Aorta (tissue), 5 donors: ENCODE measurements at regions not wholly inside any gene's neighbourhood (a gene's known extent, or its start where the extent isn't known, plus 50 kb on each side); places are given as distances from the start of the nearest gene placed in this dataset.
A peak's percentile ranks its signal among the peaks of the same experiment; 100 is the strongest.

Experiments
- ATAC-seq: fragments of 200-7000 bp; cut with Tn5 transposase; one replicate; pipeline ENCODE4 v1.9.1; 2022; ENCODE audit warnings: moderate library complexity; ENCODE audit not compliant: low FRiP score
- DNase-seq, 2 donors: peaks; one replicate each; pipeline ENCODE4 v3.0.0-alpha.2; 2020
- H3K27ac ChIP-seq, 2 donors: one replicate each; pipeline ENCODE4 v1.5.1; 2013; ENCODE audit warnings: low read length in 2 of 2, mild to moderate bottlenecking in 2 of 2, moderate library complexity in 2 of 2, control low read depth in 1 of 2, inconsistent platforms in 1 of 2, low read depth in 1 of 2
- H3K27me3 ChIP-seq, 2 donors: one replicate each; pipeline ENCODE4 v1.6.1; 2013; ENCODE audit warnings: control low read depth in 1 of 2, low read length in 1 of 2, mild to moderate bottlenecking in 1 of 2, moderate library complexity in 1 of 2; ENCODE audit not compliant: insufficient read depth in 2 of 2, control insufficient read depth in 1 of 2
- H3K36me3 ChIP-seq, 2 donors: one replicate each; pipeline ENCODE4 v1.6.1; 2013; ENCODE audit warnings: control low read depth in 1 of 2, low read length in 1 of 2, mild to moderate bottlenecking in 1 of 2; ENCODE audit not compliant: insufficient read depth in 2 of 2, control insufficient read depth in 1 of 2
- H3K4me1 ChIP-seq, 2 donors: one replicate each; pipeline ENCODE4 v1.6.1; 2013; ENCODE audit warnings: low read length in 2 of 2, control low read depth in 1 of 2, mild to moderate bottlenecking in 1 of 2, moderate library complexity in 1 of 2; ENCODE audit not compliant: insufficient read depth in 2 of 2, control insufficient read depth in 1 of 2
- H3K4me3 ChIP-seq, 2 donors: one replicate each; pipeline ENCODE4 v1.5.1; 2013; ENCODE audit warnings: low read length in 2 of 2, control low read depth in 1 of 2, mild to moderate bottlenecking in 1 of 2
- H3K9me3 ChIP-seq: one replicate; pipeline ENCODE4 v1.6.1; 2013; ENCODE audit warnings: mild to moderate bottlenecking, low read length; ENCODE audit not compliant: control insufficient read depth
- WGBS, 2 donors: extraction: QIAGEN DNeasy Blood & Tissue Kit; methylation state at CpG; one replicate each; pipeline ENCODE4 v1.1.7; 2013; 5-methylcytosine and 5-hydroxymethylcytosine counted together
- intact Hi-C, 2 donors: fragments of 100-400 bp; cut with DNase I; formaldehyde crosslinking; loops; one replicate each; pipeline versions ENCODE4 v1.14.2 to v1.15.0; 2022
- donor health status: healthy with polysubstance abuse.
- donor health status: Bipolar disorder and iron deficiency.
- donor health status: DM: no; HTN: no; CAD: no.
- donor health status: DM: no; HTN: no; CAD: no.
- donor health status: DM: yes; HTN: yes; CAD: no.

- Histone ChIP-seq H3K4me3 (no peak overlapping the region), H3K27me3 (peaks cover 0 to 2% of the 10 kb centered on the region in 2 donors), H3K4me1 (no peaks in the 10 kb centered on the region), H3K27ac (no peak overlapping the region), H3K9me3 (no peaks in the 10 kb centered on the region), H3K36me3 (no peaks in the 10 kb centered on the region)
- intact Hi-C loops = no loop called here
- 91 to 94% methylated on average over 9 of the region's 9 CpGs for WGBS, 2 donors
- DNase-seq = no peak
- no peak for ATAC-seq
These were observed 402.2 kb downstream of the PRDM2 start for GRCh38 chr1:14102180-14102579.

- WGBS, 2 donors = 91 to 93% methylated on average over 7 of the region's 7 CpGs
These were observed 404.0 kb downstream of the PRDM2 start for GRCh38 chr1:14103878-14104430.

GRCh38 chr1:14106126-14106525 lies 406.1 kb downstream of the PRDM2 start:
- ATAC-seq (no peak), DNase-seq (no peak)
- H3K4me1 ChIP-seq = peaks cover 6% of the 10 kb centered on the region in 2 donors
- H3K36me3 ChIP-seq = no peaks in the 10 kb centered on the region
- H3K4me3 ChIP-seq = no peak overlapping the region
- intact Hi-C loops = no loop called here
- H3K9me3 ChIP-seq = no peaks in the 10 kb centered on the region
- no peak overlapping the region for H3K27ac ChIP-seq
- WGBS, 2 donors = 72 to 77% methylated on average over 2 of the region's 2 CpGs
- no peaks in the 10 kb centered on the region for H3K27me3 ChIP-seq

More at GRCh38 chr1:14103878-14104430, 404.0 kb downstream of the PRDM2 start:
- intact Hi-C loops = no loop called here
- H3K27me3 ChIP-seq = peaks cover 0 to under 1% of the 10 kb centered on the region in 2 donors
- H3K4me1 ChIP-seq = peaks cover 5 to 6% of the 10 kb centered on the region in 2 donors
- H3K4me3 ChIP-seq = no peak overlapping the region
- ATAC-seq (no peak), DNase-seq (no peak)
- H3K9me3 ChIP-seq = no peaks in the 10 kb centered on the region
- H3K27ac ChIP-seq = no peak overlapping the region
- no peaks in the 10 kb centered on the region for H3K36me3 ChIP-seq

GRCh38 chr1:14106679-14107313 lies 406.8 kb downstream of the PRDM2 start:
- Histone ChIP-seq H3K4me3 (no peak overlapping the region), H3K9me3 (no peaks in the 10 kb centered on the region), H3K36me3 (no peaks in the 10 kb centered on the region), H3K4me1 (peaks cover 6% of the 10 kb centered on the region in 2 donors), H3K27me3 (no peaks in the 10 kb centered on the region), H3K27ac (no peak overlapping the region)
- WGBS, 2 donors = 89 to 95% methylated on average over 4 of the region's 4 CpGs
- intact Hi-C loops = no loop called here
- ATAC-seq = no peak
- no peak for DNase-seq

- no peaks in the 10 kb centered on the region for H3K27me3 ChIP-seq
- peaks cover 6 to 8% of the 10 kb centered on the region in 2 donors for H3K4me1 ChIP-seq
- intact Hi-C loops = no loop called here
- no peak for DNase-seq
- 11 to 12% methylated on average over 14 of the region's 14 CpGs for WGBS, 2 donors
- H3K4me3 ChIP-seq = no peak overlapping the region
- no peaks in the 10 kb centered on the region for H3K9me3 ChIP-seq
- ATAC-seq = no peak
- H3K36me3 ChIP-seq = no peaks in the 10 kb centered on the region
- peak overlapping the region in 1 of 2 donors; percentile 37 for H3K27ac ChIP-seq
These were observed 408.6 kb downstream of the PRDM2 start for GRCh38 chr1:14108356-14109275.

- Histone ChIP-seq H3K27ac (no peak overlapping the region), H3K4me1 (peaks cover 6 to 8% of the 10 kb centered on the region in 2 donors), H3K27me3 (no peaks in the 10 kb centered on the region), H3K4me3 (no peak overlapping the region), H3K36me3 (no peaks in the 10 kb centered on the region), H3K9me3 (no peaks in the 10 kb centered on the region)
- 17% methylated on average over 1 of the region's 1 CpG for WGBS, 2 donors
- no peak for ATAC-seq
- no peak for DNase-seq
- intact Hi-C loops = no loop called here
These were observed 409.3 kb downstream of the PRDM2 start for GRCh38 chr1:14109276-14109635.

- ATAC-seq (no peak), DNase-seq (no peak)
- 7 to 8% methylated on average over 2 of the region's 2 CpGs for WGBS, 2 donors
- H3K4me1 ChIP-seq = peaks cover 6 to 8% of the 10 kb centered on the region in 2 donors
- no peak overlapping the region for H3K4me3 ChIP-seq
- H3K9me3 ChIP-seq = no peaks in the 10 kb centered on the region
- H3K36me3 ChIP-seq = no peaks in the 10 kb centered on the region
- intact Hi-C loops = no loop called here
- H3K27me3 ChIP-seq = no peaks in the 10 kb centered on the region
- H3K27ac ChIP-seq = no peak overlapping the region
These were observed 410.1 kb downstream of the PRDM2 start for GRCh38 chr1:14110040-14110439.

- no peak for ATAC-seq
- intact Hi-C loops = no loop called here
- 72 to 80% methylated on average over 5 of the region's 5 CpGs for WGBS, 2 donors
- no peak for DNase-seq
- Histone ChIP-seq H3K27me3 (no peaks in the 10 kb centered on the region), H3K27ac (no peak overlapping the region), H3K4me3 (no peak overlapping the region), H3K9me3 (no peaks in the 10 kb centered on the region), H3K36me3 (no peaks in the 10 kb centered on the region), H3K4me1 (peaks cover 6 to 8% of the 10 kb centered on the region in 2 donors)
These were observed 411.1 kb downstream of the PRDM2 start for GRCh38 chr1:14111121-14111520.
